Prostate gland (tissue), 2 donors: ENCODE measurements at regions not wholly inside any gene's neighbourhood (a gene's known extent, or its start where the extent isn't known, plus 50 kb on each side); places are given as distances from the start of the nearest gene placed in this dataset.

ENCODE experiments used
- CTCF ChIP-seq, 4 experiments: fragments of 200-600 bp in 2 of 4; fragments of 450-650 bp in 2 of 4; sonication (generic) in 2 of 4; IDR thresholded peaks; 1 replicate in 3 of 4; 2 replicates in 1 of 4; pipeline ENCODE4 v1.5.1; 2016 to 2019; ENCODE audit warnings: antibody characterized with exemption in 4 of 4, mild to moderate bottlenecking in 2 of 4, moderate library complexity in 2 of 4
- POLR2A ChIP-seq: fragments of 450-650 bp; IDR thresholded peaks from one replicate; pipeline ENCODE4 v1.6.1; 2016; ENCODE audit warnings: antibody characterized with exemption, mild to moderate bottlenecking
- POLR2AphosphoS5 ChIP-seq: sonication (generic); formaldehyde crosslinking; IDR thresholded peaks from one replicate; pipeline ENCODE4 v1.6.1; 2017; ENCODE audit warnings: antibody characterized with exemption

GRCh38 chr3:176510097-176510496, 687.2 kb downstream of the TBL1XR1 start:
- no peak for TF ChIP-seq POLR2A
- TF ChIP-seq CTCF (IDR thresholded peaks at IDR 0.05), result no peak
- TF ChIP-seq POLR2AphosphoS5, result no peak
